OCI-LY1 (cell line): ENCODE measurements at regions not wholly inside any gene's neighbourhood (a gene's known extent, or its start where the extent isn't known, plus 50 kb on each side); places are given as distances from the start of the nearest gene placed in this dataset.

ENCODE experiments used
- CTCF ChIP-seq: fragments of 200-600 bp; sonication (generic), shearing (Covaris generic); IDR thresholded peaks from 2 replicates; pipeline ENCODE4 v1.5.1; 2017; ENCODE audit warnings: mild to moderate bottlenecking, antibody characterized with exemption, low read length, moderate library complexity, mixed read lengths
- EZH2 ChIP-seq: fragments of 200-600 bp; sonication (generic), shearing (Covaris generic); IDR thresholded peaks from 2 replicates; pipeline ENCODE4 v1.8.0; 2017; ENCODE audit warnings: borderline replicate concordance, mixed run types, mild to moderate bottlenecking, antibody characterized with exemption, low read length, moderate library complexity, mixed read lengths

DNA sequence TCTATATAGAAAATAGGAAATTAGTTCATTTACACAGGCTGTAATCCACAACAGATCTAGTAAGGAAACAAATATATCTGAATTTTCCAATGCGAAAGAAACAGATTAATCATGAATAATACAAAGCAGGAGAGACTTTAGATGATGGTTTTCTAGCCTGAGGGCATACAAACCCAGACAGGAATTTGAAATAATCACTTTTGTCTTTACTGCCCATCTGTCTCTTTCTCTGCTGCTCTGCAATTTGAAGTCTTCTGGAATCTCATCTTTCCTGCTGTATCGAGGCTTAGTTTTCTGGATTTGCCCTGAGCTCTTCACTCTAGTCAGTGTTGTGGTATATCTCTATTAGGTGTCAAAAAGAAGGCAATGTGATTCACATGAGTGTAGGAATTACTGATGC is 711.8 kb upstream of the FAM241A start:
- TF ChIP-seq CTCF (no peak), EZH2 (no peak)
